ENCODE measurements at regions not wholly inside any gene's neighbourhood (a gene's known extent, or its start where the extent isn't known, plus 50 kb on each side); places are given as distances from the start of the nearest gene placed in this dataset.

GRCh38 chr13:39981056-39981455 is 325.6 kb downstream of the COG6 start:
- DNase-seq, result no peak

- no peak for DNase-seq
Observed at GRCh38 chr13:39982745-39983144, 327.3 kb downstream of the COG6 start.

GRCh38 chr13:39985071-39985470 is 329.6 kb downstream of the COG6 start:
- DNase-seq, result no peak

- DNase-seq, result no peak
Observed at GRCh38 chr13:39988351-39988750, 332.9 kb downstream of the COG6 start.

- no peak for DNase-seq
Observed at GRCh38 chr13:39998166-39998565, 342.7 kb downstream of the COG6 start.

- DNase-seq, result no peak
Observed at GRCh38 chr13:40002016-40002415, 346.6 kb downstream of the COG6 start.

- DNase-seq, result no peak
Observed at GRCh38 chr13:40013554-40013953, 358.1 kb downstream of the COG6 start.

GRCh38 chr13:40016953-40017660 is 361.6 kb downstream of the COG6 start:
- DNase-seq, result no peak

GRCh38 chr13:40017662-40018262 is 362.3 kb downstream of the COG6 start:
- DNase-seq, result no peak

- no peak for DNase-seq
Observed at GRCh38 chr13:40023595-40024203, 368.2 kb downstream of the COG6 start.

GRCh38 chr13:40024204-40024966 is 368.9 kb downstream of the COG6 start:
- no peak for DNase-seq

GRCh38 chr13:40024967-40025714 is 369.7 kb downstream of the COG6 start:
- no peak for DNase-seq

GRCh38 chr13:40026174-40026585 is 370.7 kb downstream of the COG6 start:
- no peak for DNase-seq

- DNase-seq, result no peak
Observed at GRCh38 chr13:40026741-40027140, 371.3 kb downstream of the COG6 start.

GRCh38 chr13:40028446-40028845 is 373.0 kb downstream of the COG6 start:
- no peak for DNase-seq

- DNase-seq, result no peak
Observed at GRCh38 chr13:40031031-40031430, 375.6 kb downstream of the COG6 start.

- no peak for DNase-seq
Observed at GRCh38 chr13:40039061-40039460, 383.6 kb downstream of the COG6 start.

GRCh38 chr13:40042991-40043390 is 387.5 kb downstream of the COG6 start:
- DNase-seq, result no peak

- DNase-seq, result no peak
Observed at GRCh38 chr13:40043764-40044163, 388.3 kb downstream of the COG6 start.

- no peak for DNase-seq
Observed at GRCh38 chr13:40047322-40047771, 391.9 kb downstream of the COG6 start.

GRCh38 chr13:40048551-40048950 is 393.1 kb downstream of the COG6 start:
- DNase-seq, result no peak

- DNase-seq, result no peak
Observed at GRCh38 chr13:40052954-40053353, 397.5 kb downstream of the COG6 start.

GRCh38 chr13:40053401-40053800 is 397.9 kb downstream of the COG6 start:
- no peak for DNase-seq

All from effector CD4-positive, alpha-beta T cell (primary cell).